Spleen (tissue), 3 donors: ENCODE measurements at regions not wholly inside any gene's neighbourhood (a gene's known extent, or its start where the extent isn't known, plus 50 kb on each side); places are given as distances from the start of the nearest gene placed in this dataset.

Experiments used
- POLR2A ChIP-seq, 3 donors: fragments of 450-650 bp; IDR thresholded peaks; one replicate each; pipeline ENCODE4 v1.5.1; 2017; ENCODE audit warnings: antibody characterized with exemption in 3 of 3, mild to moderate bottlenecking in 1 of 3
- POLR2AphosphoS5 ChIP-seq, 3 donors: sonication (generic); formaldehyde crosslinking; IDR thresholded peaks; one replicate each; pipeline ENCODE4 v1.5.1; 2017; ENCODE audit warnings: antibody characterized with exemption in 3 of 3

DNA sequence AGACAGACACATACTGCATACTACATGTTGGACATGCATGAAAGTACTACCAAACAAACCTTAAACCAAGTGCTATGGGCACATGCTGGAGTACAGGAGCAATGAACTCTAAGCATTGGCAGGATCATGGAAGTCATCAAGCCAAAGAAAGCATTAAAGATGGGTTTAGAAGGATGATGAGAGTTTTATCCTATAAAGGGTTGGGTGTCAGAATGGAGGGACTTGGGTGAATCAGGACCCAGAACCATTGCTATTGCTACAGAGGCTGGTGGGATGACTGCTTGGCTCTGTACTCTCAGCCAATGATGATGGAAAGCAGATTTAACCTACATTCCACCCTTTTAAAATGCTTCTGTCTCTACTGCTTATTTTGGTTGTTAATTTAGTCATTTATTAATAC lies 233.9 kb upstream of the EDA2R start:
- TF ChIP-seq POLR2A (IDR thresholded peaks at IDR 0.05) = no peak
- TF ChIP-seq POLR2AphosphoS5 (IDR thresholded peaks at IDR 0.05) = no peak
